SK-N-SH (cell line): ENCODE measurements at regions not wholly inside any gene's neighbourhood (a gene's known extent, or its start where the extent isn't known, plus 50 kb on each side); places are given as distances from the start of the nearest gene placed in this dataset.

Experiments used
- CTCF ChIA-PET: fragments of 300-600, 350-600 bp; formaldehyde crosslinking; extraction: SDS; loops from one replicate; lab custom pipeline; 2021; lab: Yijun Ruan, JAX
- POLR2A ChIA-PET: fragments of 350-600 bp; sonication (Branson Sonifier 250); formaldehyde crosslinking; extraction: SDS; loops from one replicate; lab custom pipeline; 2020; ENCODE audit warnings: antibody characterized with exemption, inconsistent platforms; lab: Yijun Ruan, JAX
- DNase-seq: peaks from one replicate; pipeline ENCODE4 v3.0.0; 2012
- H2AFZ ChIP-seq: fragments of 200-600 bp; sonication (generic); 2 replicates; pipeline ENCODE4 v1.8.1; 2016; ENCODE audit warnings: antibody characterized with exemption, mild to moderate bottlenecking, low read depth
- H3F3A ChIP-seq: fragments of 200-600 bp; sonication (generic); replicated peaks from 2 replicates; pipeline ENCODE3; 2016; ENCODE audit warnings: antibody characterized with exemption, mild to moderate bottlenecking; ENCODE audit not compliant: insufficient read depth
- H3K27ac ChIP-seq, 2 experiments: fragments of 200-500 bp in 1 of 2; fragments of 200-600 bp in 1 of 2; sonication (Bioruptor generic) in 1 of 2; sonication (generic), shearing (Covaris generic) in 1 of 2; 2 replicates each; pipeline versions ENCODE4 v1.5.1 to v1.6.1; 2014 to 2016; ENCODE audit warnings: low read depth in 2 of 2, inconsistent platforms in 1 of 2, low read length in 1 of 2, mild to moderate bottlenecking in 1 of 2, mixed read lengths in 1 of 2
- H3K27me3 ChIP-seq: fragments of 200-600 bp; sonication (generic), shearing (Covaris generic); 2 replicates; pipeline ENCODE4 v1.6.1; 2016; ENCODE audit warnings: mixed run types; ENCODE audit not compliant: insufficient read depth
- H3K36me3 ChIP-seq, 2 experiments: fragments of 200-500 bp in 1 of 2; fragments of 200-600 bp in 1 of 2; sonication (Bioruptor generic) in 1 of 2; sonication (generic) in 1 of 2; replicated peaks in 1 of 2; 2 replicates each; pipeline versions ENCODE3 to v1.5.1; 2014 to 2016; ENCODE audit warnings: low read length in 1 of 2, mild to moderate bottlenecking in 1 of 2; ENCODE audit not compliant: insufficient read depth in 2 of 2, control insufficient read depth in 1 of 2
- H3K4me1 ChIP-seq, 2 experiments: fragments of 200-500 bp in 1 of 2; fragments of 200-600 bp in 1 of 2; sonication (Bioruptor generic) in 1 of 2; sonication (generic), shearing (Covaris generic) in 1 of 2; 2 replicates each; pipeline versions ENCODE4 v1.5.1 to v1.6.1; 2014 to 2016; ENCODE audit warnings: low read depth in 1 of 2, low read length in 1 of 2, mixed run types in 1 of 2; ENCODE audit not compliant: insufficient read depth in 2 of 2, control insufficient read depth in 1 of 2
- H3K4me2 ChIP-seq: fragments of 200-600 bp; sonication (generic), shearing (Covaris generic); 2 replicates; pipeline ENCODE4 v1.6.1; 2017; ENCODE audit warnings: mixed run types
- H3K4me3 ChIP-seq, 2 experiments: fragments of 200-500 bp in 1 of 2; fragments of 200-600 bp in 1 of 2; sonication (Bioruptor generic) in 1 of 2; sonication (generic), shearing (Covaris generic) in 1 of 2; 2 replicates each; pipeline versions ENCODE4 v1.5.1 to v1.8.1; 2014 to 2016; ENCODE audit warnings: low read depth in 2 of 2, inconsistent platforms in 1 of 2, low read length in 1 of 2, mild to moderate bottlenecking in 1 of 2, mixed read lengths in 1 of 2, moderate library complexity in 1 of 2
- H3K79me2 ChIP-seq: fragments of 200-600 bp; sonication (generic); 2 replicates; pipeline ENCODE4 v1.8.1; 2017; ENCODE audit warnings: mild to moderate bottlenecking; ENCODE audit not compliant: insufficient read depth
- H3K9ac ChIP-seq: fragments of 200-600 bp; sonication (generic); 2 replicates; pipeline ENCODE4 v1.6.1; 2017; ENCODE audit warnings: mixed run types
- H3K9me2 ChIP-seq: fragments of 200-600 bp; sonication (generic); 2 replicates; pipeline ENCODE4 v1.6.1; 2017; ENCODE audit warnings: mixed run types
- H3K9me3 ChIP-seq: fragments of 200-600 bp; sonication (generic); 2 replicates; pipeline ENCODE4 v1.6.1; 2017; ENCODE audit warnings: mixed run types, mild to moderate bottlenecking, moderate library complexity
- H4K20me1 ChIP-seq: fragments of 200-600 bp; sonication (generic); 2 replicates; pipeline ENCODE4 v1.6.1; 2017; ENCODE audit warnings: mild to moderate bottlenecking, mixed run types; ENCODE audit not compliant: insufficient read depth
- CHD2 ChIP-seq: fragments of 150-350 bp; IDR thresholded peaks from 2 replicates; pipeline ENCODE4 v1.6.1; 2018; ENCODE audit warnings: low read length; ENCODE audit not compliant: partially characterized antibody
- ELF1 ChIP-seq: IDR thresholded peaks from 2 replicates; pipeline ENCODE4 v1.4.0; 2012
- EP300 ChIP-seq, 2 experiments: IDR thresholded peaks; 2 replicates each; pipeline versions ENCODE4 v1.4.0 to v1.6.1; 2012; ENCODE audit warnings: borderline replicate concordance in 1 of 2, low read depth in 1 of 2, low read length in 1 of 2
- GABPA ChIP-seq: IDR thresholded peaks from 2 replicates; pipeline ENCODE4 v1.4.0; 2012; ENCODE audit warnings: low read depth, mild to moderate bottlenecking
- JUND ChIP-seq: IDR thresholded peaks from 2 replicates; pipeline ENCODE4 v1.4.0; 2012
- MEF2A ChIP-seq: IDR thresholded peaks from 2 replicates; pipeline ENCODE4 v1.4.0; 2012; ENCODE audit warnings: low read depth, borderline replicate concordance
- NRF1 ChIP-seq: IDR thresholded peaks from 2 replicates; pipeline ENCODE4 v1.6.1; 2012; ENCODE audit warnings: low read depth, mild to moderate bottlenecking, low read length
- POLR2AphosphoS5 ChIP-seq: IDR thresholded peaks from 2 replicates; pipeline ENCODE4 v1.6.1; 2012; ENCODE audit warnings: low read depth, low read length
- RAD21 ChIP-seq: IDR thresholded peaks from 2 replicates; pipeline ENCODE4 v1.6.1; 2012; ENCODE audit warnings: mild to moderate bottlenecking, low read length
- RCOR1 ChIP-seq: fragments of 150-350 bp; IDR thresholded peaks from 2 replicates; pipeline ENCODE4 v1.6.1; 2017; ENCODE audit warnings: antibody characterized with exemption, low read length
- RXRA ChIP-seq: IDR thresholded peaks from 2 replicates; pipeline ENCODE4 v1.4.0; 2012; ENCODE audit warnings: low read depth, mild to moderate bottlenecking, borderline replicate concordance
- SMC3 ChIP-seq: IDR thresholded peaks from 2 replicates; pipeline ENCODE4 v1.6.1; 2012; ENCODE audit warnings: low read depth, low read length, improper control_type of control experiment
- YY1 ChIP-seq: IDR thresholded peaks from 2 replicates; pipeline ENCODE4 v1.4.0; 2012; ENCODE audit warnings: low read depth, mild to moderate bottlenecking
- WGBS: methylation state at CpG from one replicate; pipeline ENCODE4 v1.1.6; 2017; ENCODE audit warnings: low lambda C conversion rate; 5-methylcytosine and 5-hydroxymethylcytosine counted together
- TF ChIP-seq, protein P1 (sequence below): fragments of 150-350 bp; IDR thresholded peaks from 2 replicates; pipeline ENCODE4 v1.6.1; 2016; ENCODE audit warnings: mild to moderate bottlenecking, low read depth, low read length
- TF ChIP-seq, protein P2 (sequence below): IDR thresholded peaks from 2 replicates; pipeline ENCODE4 v1.4.0; 2012; ENCODE audit warnings: low read depth

DNA sequence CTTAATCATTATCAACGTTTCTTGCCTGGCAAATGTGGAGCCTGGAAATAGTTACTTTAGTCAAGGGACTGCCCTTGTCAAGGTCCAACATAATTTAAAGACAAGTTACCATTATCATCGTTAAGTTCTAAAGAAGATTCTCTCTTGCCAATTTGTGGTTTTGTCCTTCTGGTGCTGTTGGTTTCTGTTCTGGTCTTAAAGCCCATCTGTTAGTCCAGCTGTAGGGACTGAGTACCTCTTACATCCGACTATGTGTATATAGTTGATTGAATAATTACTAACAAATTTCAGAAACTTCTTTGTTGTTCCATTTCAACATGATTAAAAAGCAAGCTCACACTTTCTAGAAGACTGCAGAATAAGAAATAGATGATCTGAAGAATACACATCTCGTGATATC lies 1854.9 kb downstream of the MAT2B start (continued):
- TF ChIP-seq, protein P1, sequence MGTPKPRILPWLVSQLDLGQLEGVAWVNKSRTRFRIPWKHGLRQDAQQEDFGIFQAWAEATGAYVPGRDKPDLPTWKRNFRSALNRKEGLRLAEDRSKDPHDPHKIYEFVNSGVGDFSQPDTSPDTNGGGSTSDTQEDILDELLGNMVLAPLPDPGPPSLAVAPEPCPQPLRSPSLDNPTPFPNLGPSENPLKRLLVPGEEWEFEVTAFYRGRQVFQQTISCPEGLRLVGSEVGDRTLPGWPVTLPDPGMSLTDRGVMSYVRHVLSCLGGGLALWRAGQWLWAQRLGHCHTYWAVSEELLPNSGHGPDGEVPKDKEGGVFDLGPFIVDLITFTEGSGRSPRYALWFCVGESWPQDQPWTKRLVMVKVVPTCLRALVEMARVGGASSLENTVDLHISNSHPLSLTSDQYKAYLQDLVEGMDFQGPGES = no peak
- no peak for TF ChIP-seq GABPA

DNA sequence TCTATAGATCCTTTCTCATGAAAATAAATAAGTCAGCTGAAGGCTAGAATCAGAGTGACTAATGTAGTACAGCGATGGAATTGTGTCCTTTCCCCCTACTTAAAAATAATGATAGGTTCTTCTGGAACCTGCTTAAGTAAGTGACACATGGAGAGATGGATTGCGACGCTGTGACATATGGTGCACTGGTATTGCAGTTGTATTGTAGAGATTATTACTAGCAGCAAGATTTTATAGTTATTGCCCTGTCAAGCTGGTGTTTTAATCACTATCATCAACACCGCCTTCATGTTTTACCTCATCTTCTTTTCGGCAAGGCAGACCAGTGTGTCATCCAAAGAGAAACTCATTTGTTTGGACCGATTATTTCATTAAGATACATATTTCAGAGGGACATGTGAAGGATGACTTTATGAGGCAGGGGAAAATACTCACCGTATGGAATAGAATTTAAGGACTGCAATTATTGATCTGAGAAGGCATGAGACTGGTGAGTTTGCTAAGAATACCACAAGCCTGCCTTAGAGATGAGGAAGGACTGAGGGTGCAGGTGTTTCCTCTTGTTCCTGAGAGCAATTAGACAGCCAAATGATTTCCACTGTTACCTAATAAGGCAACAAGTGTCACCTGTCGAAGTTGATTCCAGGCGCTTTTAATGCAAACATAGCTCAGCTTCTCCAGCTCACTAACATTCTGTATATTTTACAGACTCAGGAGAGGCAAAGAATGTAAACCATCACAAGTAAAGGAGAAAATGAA lies 1855.5 kb downstream of the MAT2B start:
- Histone ChIP-seq H3K9me2 (peaks cover 3% of the 10 kb centered on the region; the same call in 1 of the 2 replicates), H3K4me2 (no peak overlapping the region), H3K36me3 (no peaks in the 10 kb centered on the region), H3K79me2 (no peaks in the 10 kb centered on the region), H3K4me3 (no peak overlapping the region), H4K20me1 (no peaks in the 10 kb centered on the region), H2AFZ (no peak overlapping the region), H3K27me3 (no peaks in the 10 kb centered on the region), H3F3A (no peaks in the 10 kb centered on the region), H3K27ac (no peak overlapping the region), H3K4me1 (no peaks in the 10 kb centered on the region), H3K9me3 (no peaks in the 10 kb centered on the region), H3K9ac (no peak overlapping the region)
- POLR2A ChIA-PET = no interaction called here
- WGBS = 67% methylated on average over 9 of the region's 9 CpGs
- CTCF ChIA-PET = no interaction called here
- DNase-seq = no peak
- TF ChIP-seq SMC3 = no peak
- TF ChIP-seq, protein P2, sequence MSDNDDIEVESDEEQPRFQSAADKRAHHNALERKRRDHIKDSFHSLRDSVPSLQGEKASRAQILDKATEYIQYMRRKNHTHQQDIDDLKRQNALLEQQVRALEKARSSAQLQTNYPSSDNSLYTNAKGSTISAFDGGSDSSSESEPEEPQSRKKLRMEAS = no peak
- TF ChIP-seq, protein P1 = no peak
- TF ChIP-seq YY1 = no peak
- no peak for TF ChIP-seq NRF1
- no peak for TF ChIP-seq JUND
- TF ChIP-seq CHD2 = no peak
- TF ChIP-seq RCOR1 = no peak
- no peak for TF ChIP-seq MEF2A
- no peak for TF ChIP-seq RAD21
- TF ChIP-seq POLR2AphosphoS5 = no peak
- no peak for TF ChIP-seq EP300 (IDR thresholded peaks at IDR 0.05; ENCODE audit: borderline replicate concordance in 1 of 2, low read depth in 1 of 2, low read length in 1 of 2)
- no peak for TF ChIP-seq GABPA
- no peak for TF ChIP-seq RXRA
- no peak for TF ChIP-seq ELF1
